CD4-positive, alpha-beta T cell (primary cell): ENCODE measurements at regions not wholly inside any gene's neighbourhood (a gene's known extent, or its start where the extent isn't known, plus 50 kb on each side); places are given as distances from the start of the nearest gene placed in this dataset.

Experiments used
- ATAC-seq: fragments of 200-7000 bp; cut with Tn5 transposase; one replicate; pipeline ENCODE4 v1.10.0; 2022; ENCODE audit warnings: mild to moderate bottlenecking; ENCODE audit not compliant: poor library complexity
- CTCF ChIA-PET: fragments of 350-600 bp; sonication (Branson Sonifier 250); formaldehyde crosslinking; loops from one replicate; lab custom pipeline; 2021; ENCODE audit warnings: antibody characterized with exemption, inconsistent platforms; lab: Charles Lee
- POLR2A ChIA-PET: fragments of 350-600 bp; sonication (Branson Sonifier 250); formaldehyde crosslinking; loops from one replicate; lab custom pipeline; 2021; ENCODE audit warnings: antibody characterized with exemption, inconsistent platforms; lab: Charles Lee
- DNase-seq, 14 experiments: peaks; one replicate each; pipeline ENCODE4 v3.0.0-alpha.2; 2013 to 2020; ENCODE audit warnings: mixed read lengths in 2 of 14
- H3K27ac ChIP-seq, 2 donors: one replicate each; pipeline versions ENCODE4 v1.5.1 to v1.7.0; 2013; ENCODE audit warnings: low read length in 2 of 2, low read depth in 1 of 2, mild to moderate bottlenecking in 1 of 2
- H3K27me3 ChIP-seq, 2 experiments: 1 replicate in 1 of 2; 2 replicates in 1 of 2; pipeline versions ENCODE4 v1.6.1 to v1.7.0; 2013; ENCODE audit warnings: low read length in 2 of 2, control low read depth in 1 of 2, mild to moderate bottlenecking in 1 of 2, moderate library complexity in 1 of 2; ENCODE audit not compliant: insufficient read depth in 2 of 2, control insufficient read depth in 1 of 2
- H3K36me3 ChIP-seq: one replicate; pipeline ENCODE4 v1.6.1; 2013; ENCODE audit warnings: low read length, control low read depth; ENCODE audit not compliant: insufficient read depth
- H3K4me1 ChIP-seq: one replicate; pipeline ENCODE4 v1.6.1; 2013; ENCODE audit warnings: low read length, control low read depth; ENCODE audit not compliant: insufficient read depth
- H3K4me3 ChIP-seq: one replicate; pipeline ENCODE4 v1.5.1; 2013; ENCODE audit warnings: mild to moderate bottlenecking, low read length, moderate library complexity
- H3K9me3 ChIP-seq, 2 experiments: 1 replicate in 1 of 2; 2 replicates in 1 of 2; pipeline versions ENCODE4 v1.6.1 to v1.7.0; 2013; ENCODE audit warnings: low read length in 2 of 2, mild to moderate bottlenecking in 2 of 2, control low read depth in 1 of 2, moderate library complexity in 1 of 2; ENCODE audit not compliant: control insufficient read depth in 1 of 2, insufficient read depth in 1 of 2
- H3K27ac Mint-ChIP-seq: one replicate; pipeline ENCODE4 v1.8.0; 2020; ENCODE audit warnings: mixed read lengths
- H3K27me3 Mint-ChIP-seq: one replicate; pipeline ENCODE4 v1.8.0; 2021; ENCODE audit warnings: mixed read lengths
- H3K36me3 Mint-ChIP-seq: one replicate; pipeline ENCODE4 v1.8.0; 2021; ENCODE audit warnings: low read depth, mixed read lengths
- H3K4me1 Mint-ChIP-seq: one replicate; pipeline ENCODE4 v1.8.0; 2021; ENCODE audit warnings: low read depth, mixed read lengths
- H3K4me3 Mint-ChIP-seq: one replicate; pipeline ENCODE4 v1.8.0; 2020; ENCODE audit warnings: mild to moderate bottlenecking, mixed read lengths
- H3K9me3 Mint-ChIP-seq: one replicate; pipeline ENCODE4 v1.8.0; 2020; ENCODE audit warnings: mixed read lengths
- intact Hi-C, 2 experiments: fragments of 100-400 bp; cut with DNase I in 1 of 2; cut with micrococcal nuclease in 1 of 2; formaldehyde crosslinking; loops; one replicate each; pipeline versions ENCODE4 v1.15.1 to v1.9.0; 2023 to 2025; cut with DNase I, micrococcal nuclease
- TF ChIP-seq, protein P1 (sequence below): fragments of 200-600 bp; IDR thresholded peaks from one replicate; pipeline ENCODE4 v1.8.0; 2022; ENCODE audit warnings: antibody characterized with exemption, mild to moderate bottlenecking

DNA sequence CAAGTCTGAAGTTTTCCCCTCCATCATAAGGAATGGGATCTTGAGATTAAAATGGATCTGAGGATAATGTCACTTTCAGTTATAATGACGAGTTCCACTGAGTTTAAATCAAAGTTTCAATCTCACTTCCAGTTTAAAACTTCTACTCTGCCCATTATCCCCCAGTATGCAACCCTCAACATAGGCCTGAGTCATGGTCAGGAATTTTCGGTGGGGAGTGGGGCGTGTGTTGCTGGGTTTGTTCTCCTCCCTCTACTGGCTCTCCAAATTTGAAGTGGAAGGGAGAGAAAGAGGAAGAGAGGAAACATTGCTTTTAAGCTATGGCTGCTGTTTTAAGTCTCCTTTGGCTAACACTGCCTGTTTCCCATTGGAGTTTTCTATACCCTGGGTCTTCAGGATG lies 152.9 kb downstream of the TM2D1 start:
- DNase-seq (no peak), ATAC-seq (no peak)
- Histone ChIP-seq H3K4me1 (no peaks in the 10 kb centered on the region), H3K36me3 (no peaks in the 10 kb centered on the region), H3K9me3 (no peaks in the 10 kb centered on the region), H3K27me3 (no peaks in the 10 kb centered on the region), H3K4me3 (no peak overlapping the region), H3K27ac (no peak overlapping the region)
- POLR2A ChIA-PET: no interaction called here
- CTCF ChIA-PET: no interaction called here
- Mint-ChIP-seq H3K27me3 (peaks cover 16% of the 10 kb centered on the region), H3K27ac (no peak overlapping the region), H3K9me3 (peaks cover 1% of the 10 kb centered on the region), H3K4me1 (no peaks in the 10 kb centered on the region), H3K36me3 (no peaks in the 10 kb centered on the region), H3K4me3 (no peak overlapping the region)
- intact Hi-C loops: no loop called here
- TF ChIP-seq, protein P1, sequence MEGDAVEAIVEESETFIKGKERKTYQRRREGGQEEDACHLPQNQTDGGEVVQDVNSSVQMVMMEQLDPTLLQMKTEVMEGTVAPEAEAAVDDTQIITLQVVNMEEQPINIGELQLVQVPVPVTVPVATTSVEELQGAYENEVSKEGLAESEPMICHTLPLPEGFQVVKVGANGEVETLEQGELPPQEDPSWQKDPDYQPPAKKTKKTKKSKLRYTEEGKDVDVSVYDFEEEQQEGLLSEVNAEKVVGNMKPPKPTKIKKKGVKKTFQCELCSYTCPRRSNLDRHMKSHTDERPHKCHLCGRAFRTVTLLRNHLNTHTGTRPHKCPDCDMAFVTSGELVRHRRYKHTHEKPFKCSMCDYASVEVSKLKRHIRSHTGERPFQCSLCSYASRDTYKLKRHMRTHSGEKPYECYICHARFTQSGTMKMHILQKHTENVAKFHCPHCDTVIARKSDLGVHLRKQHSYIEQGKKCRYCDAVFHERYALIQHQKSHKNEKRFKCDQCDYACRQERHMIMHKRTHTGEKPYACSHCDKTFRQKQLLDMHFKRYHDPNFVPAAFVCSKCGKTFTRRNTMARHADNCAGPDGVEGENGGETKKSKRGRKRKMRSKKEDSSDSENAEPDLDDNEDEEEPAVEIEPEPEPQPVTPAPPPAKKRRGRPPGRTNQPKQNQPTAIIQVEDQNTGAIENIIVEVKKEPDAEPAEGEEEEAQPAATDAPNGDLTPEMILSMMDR: no peak

DNA sequence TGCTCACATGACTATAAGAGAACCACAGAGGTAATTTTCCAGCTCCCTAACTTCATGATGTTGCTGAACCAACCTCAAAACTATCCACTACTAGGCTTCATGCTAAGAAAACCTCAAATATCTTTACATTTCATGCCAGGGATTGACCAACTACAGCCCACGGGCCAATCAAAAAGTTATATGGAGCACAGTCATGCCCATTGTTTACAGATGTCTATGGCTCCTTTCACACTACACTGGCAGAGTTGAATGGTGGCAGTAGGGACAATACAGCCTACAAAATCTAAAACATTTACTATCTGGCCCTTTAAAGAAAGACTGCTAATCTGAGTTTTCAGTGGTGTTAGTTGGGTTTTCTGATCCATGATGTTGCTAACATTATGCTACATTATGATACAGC lies 154.8 kb downstream of the TM2D1 start:
- no peak overlapping the region for H3K27ac ChIP-seq
- POLR2A ChIA-PET: no interaction called here
- no peaks in the 10 kb centered on the region for H3K4me1 ChIP-seq
- H3K36me3 ChIP-seq: no peaks in the 10 kb centered on the region
- TF ChIP-seq, protein P1: no peak
- DNase-seq (no peak), ATAC-seq (no peak)
- Mint-ChIP-seq H3K4me1 (no peaks in the 10 kb centered on the region), H3K9me3 (peaks cover 5% of the 10 kb centered on the region), H3K36me3 (no peaks in the 10 kb centered on the region), H3K27me3 (peaks cover 5% of the 10 kb centered on the region), H3K27ac (no peak overlapping the region), H3K4me3 (no peak overlapping the region)
- no peaks in the 10 kb centered on the region for H3K27me3 ChIP-seq
- intact Hi-C loops: no loop called here
- H3K4me3 ChIP-seq: no peak overlapping the region
- CTCF ChIA-PET: no interaction called here
- H3K9me3 ChIP-seq: peaks cover 9 to 16% of the 10 kb centered on the region in 2 experiments

DNA sequence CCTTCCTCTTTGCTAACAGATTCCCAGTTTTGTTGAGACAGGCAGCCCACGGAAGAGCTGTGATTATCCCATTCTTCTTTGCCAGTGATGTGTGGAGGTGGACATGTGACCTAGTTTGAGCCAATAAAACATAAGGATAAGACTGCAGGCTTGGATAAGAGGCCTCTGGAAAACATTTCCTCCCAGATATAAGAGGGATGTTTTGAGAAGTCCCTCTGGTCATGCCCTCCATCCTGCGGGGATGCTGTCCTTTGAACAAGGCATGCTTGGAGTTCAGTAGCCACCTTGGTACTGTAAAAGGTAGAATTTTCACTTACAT lies 155.7 kb downstream of the TM2D1 start:
- H3K9me3 Mint-ChIP-seq: peaks cover 10% of the 10 kb centered on the region
- POLR2A ChIA-PET: no interaction called here
- no peaks in the 10 kb centered on the region for H3K4me1 Mint-ChIP-seq
- no peaks in the 10 kb centered on the region for H3K27me3 ChIP-seq
- DNase-seq (no peak), ATAC-seq (no peak)
- no peaks in the 10 kb centered on the region for H3K36me3 Mint-ChIP-seq
- H3K27ac Mint-ChIP-seq: no peak overlapping the region
- peaks cover 10 to 19% of the 10 kb centered on the region in 2 experiments for H3K9me3 ChIP-seq
- intact Hi-C loops: no loop called here
- no peaks in the 10 kb centered on the region for H3K36me3 ChIP-seq
- no peak overlapping the region for H3K4me3 ChIP-seq
- H3K4me1 ChIP-seq: no peaks in the 10 kb centered on the region
- H3K27me3 Mint-ChIP-seq: no peaks in the 10 kb centered on the region
- no peak overlapping the region for H3K4me3 Mint-ChIP-seq
- CTCF ChIA-PET: no interaction called here
- no peak overlapping the region for H3K27ac ChIP-seq
- TF ChIP-seq, protein P1: no peak
